Liver (tissue), 3 donors: ENCODE measurements at regions not wholly inside any gene's neighbourhood (a gene's known extent, or its start where the extent isn't known, plus 50 kb on each side); places are given as distances from the start of the nearest gene placed in this dataset.

Source experiments
- GABPA ChIP-seq, 2 donors: IDR thresholded peaks in 1 of 2; conservative IDR thresholded peaks in 1 of 2; 2 replicates each; pipeline ENCODE4 v1.6.1; 2016; ENCODE audit warnings: antibody characterized with exemption in 2 of 2, mild to moderate bottlenecking in 1 of 2, moderate library complexity in 1 of 2
- HNF4A ChIP-seq, 2 donors: conservative IDR thresholded peaks; 2 replicates each; pipeline ENCODE4 v1.6.1; 2016; ENCODE audit warnings: antibody characterized with exemption in 2 of 2, mild to moderate bottlenecking in 2 of 2
- JUND ChIP-seq, 2 donors: IDR thresholded peaks; 2 replicates each; pipeline ENCODE4 v1.6.1; 2016; ENCODE audit warnings: antibody characterized with exemption in 2 of 2
- NR2F2 ChIP-seq: IDR thresholded peaks from 2 replicates; pipeline ENCODE4 v1.6.1; 2016; ENCODE audit warnings: antibody characterized with exemption
- REST ChIP-seq: IDR thresholded peaks from 2 replicates; pipeline ENCODE4 v1.6.1; 2016; ENCODE audit warnings: antibody characterized with exemption, mild to moderate bottlenecking
- SP1 ChIP-seq: IDR thresholded peaks from 2 replicates; pipeline ENCODE4 v1.6.1; 2018; ENCODE audit warnings: antibody characterized with exemption, mild to moderate bottlenecking
- TAF1 ChIP-seq: conservative IDR thresholded peaks from 2 replicates; pipeline ENCODE4 v1.6.1; 2016; ENCODE audit warnings: antibody characterized with exemption, mild to moderate bottlenecking
- YY1 ChIP-seq: IDR thresholded peaks from 2 replicates; pipeline ENCODE4 v1.6.1; 2016; ENCODE audit warnings: antibody characterized with exemption, mild to moderate bottlenecking
- TF ChIP-seq, protein P1 (sequence below): fragments of 150-350 bp; IDR thresholded peaks from 2 replicates; pipeline ENCODE4 v1.5.1; 2017; ENCODE audit warnings: improper control_type of control experiment, low read depth, low read length; ENCODE audit not compliant: missing input control
- TF ChIP-seq, protein P2 (sequence below): IDR thresholded peaks from 2 replicates; pipeline ENCODE4 v1.6.1; 2016; ENCODE audit warnings: antibody characterized with exemption
- TF ChIP-seq, protein P3 (sequence below): IDR thresholded peaks from 2 replicates; pipeline ENCODE4 v1.6.1; 2016; ENCODE audit warnings: antibody characterized with exemption
- donor health status: healthy.
- donor health status: healthy.

DNA sequence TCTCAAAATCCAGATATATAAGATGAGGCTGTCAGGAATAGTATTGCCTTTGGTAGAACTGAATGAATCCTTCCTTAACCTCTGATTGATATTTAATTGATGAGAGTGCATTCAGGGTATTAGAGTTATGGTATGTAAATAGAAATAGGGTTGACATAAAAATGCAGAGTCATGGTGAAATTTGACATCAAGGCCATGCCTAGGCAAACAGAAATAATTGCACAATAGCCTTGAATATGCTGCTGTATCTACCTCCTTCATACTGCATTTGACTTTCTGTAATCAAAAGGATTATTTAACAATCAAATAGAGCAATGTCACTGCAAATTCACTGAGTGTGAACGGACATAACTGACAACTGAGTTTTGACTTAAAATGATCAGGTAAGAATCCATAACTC is 1316.3 kb downstream of the STIM2 start:
- TF ChIP-seq, protein P1, sequence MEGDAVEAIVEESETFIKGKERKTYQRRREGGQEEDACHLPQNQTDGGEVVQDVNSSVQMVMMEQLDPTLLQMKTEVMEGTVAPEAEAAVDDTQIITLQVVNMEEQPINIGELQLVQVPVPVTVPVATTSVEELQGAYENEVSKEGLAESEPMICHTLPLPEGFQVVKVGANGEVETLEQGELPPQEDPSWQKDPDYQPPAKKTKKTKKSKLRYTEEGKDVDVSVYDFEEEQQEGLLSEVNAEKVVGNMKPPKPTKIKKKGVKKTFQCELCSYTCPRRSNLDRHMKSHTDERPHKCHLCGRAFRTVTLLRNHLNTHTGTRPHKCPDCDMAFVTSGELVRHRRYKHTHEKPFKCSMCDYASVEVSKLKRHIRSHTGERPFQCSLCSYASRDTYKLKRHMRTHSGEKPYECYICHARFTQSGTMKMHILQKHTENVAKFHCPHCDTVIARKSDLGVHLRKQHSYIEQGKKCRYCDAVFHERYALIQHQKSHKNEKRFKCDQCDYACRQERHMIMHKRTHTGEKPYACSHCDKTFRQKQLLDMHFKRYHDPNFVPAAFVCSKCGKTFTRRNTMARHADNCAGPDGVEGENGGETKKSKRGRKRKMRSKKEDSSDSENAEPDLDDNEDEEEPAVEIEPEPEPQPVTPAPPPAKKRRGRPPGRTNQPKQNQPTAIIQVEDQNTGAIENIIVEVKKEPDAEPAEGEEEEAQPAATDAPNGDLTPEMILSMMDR, result no peak
- TF ChIP-seq SP1 (no peak), HNF4A (conservative IDR thresholded peaks at IDR 0.05) (no peak), JUND (IDR thresholded peaks at IDR 0.05) (no peak), YY1 (no peak), GABPA (IDR thresholded peaks at IDR 0.05 in 1 of 2, conservative IDR thresholded peaks at IDR 0.05 in 1 of 2) (no peak), TAF1 (no peak), NR2F2 (no peak), REST (no peak)
- TF ChIP-seq, protein P2, sequence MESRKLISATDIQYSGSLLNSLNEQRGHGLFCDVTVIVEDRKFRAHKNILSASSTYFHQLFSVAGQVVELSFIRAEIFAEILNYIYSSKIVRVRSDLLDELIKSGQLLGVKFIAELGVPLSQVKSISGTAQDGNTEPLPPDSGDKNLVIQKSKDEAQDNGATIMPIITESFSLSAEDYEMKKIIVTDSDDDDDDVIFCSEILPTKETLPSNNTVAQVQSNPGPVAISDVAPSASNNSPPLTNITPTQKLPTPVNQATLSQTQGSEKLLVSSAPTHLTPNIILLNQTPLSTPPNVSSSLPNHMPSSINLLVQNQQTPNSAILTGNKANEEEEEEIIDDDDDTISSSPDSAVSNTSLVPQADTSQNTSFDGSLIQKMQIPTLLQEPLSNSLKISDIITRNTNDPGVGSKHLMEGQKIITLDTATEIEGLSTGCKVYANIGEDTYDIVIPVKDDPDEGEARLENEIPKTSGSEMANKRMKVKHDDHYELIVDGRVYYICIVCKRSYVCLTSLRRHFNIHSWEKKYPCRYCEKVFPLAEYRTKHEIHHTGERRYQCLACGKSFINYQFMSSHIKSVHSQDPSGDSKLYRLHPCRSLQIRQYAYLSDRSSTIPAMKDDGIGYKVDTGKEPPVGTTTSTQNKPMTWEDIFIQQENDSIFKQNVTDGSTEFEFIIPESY, result no peak
- TF ChIP-seq, protein P3, sequence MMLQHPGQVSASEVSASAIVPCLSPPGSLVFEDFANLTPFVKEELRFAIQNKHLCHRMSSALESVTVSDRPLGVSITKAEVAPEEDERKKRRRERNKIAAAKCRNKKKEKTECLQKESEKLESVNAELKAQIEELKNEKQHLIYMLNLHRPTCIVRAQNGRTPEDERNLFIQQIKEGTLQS, result no peak
